ENCODE measurements at regions not wholly inside any gene's neighbourhood (a gene's known extent, or its start where the extent isn't known, plus 50 kb on each side); places are given as distances from the start of the nearest gene placed in this dataset.
A peak's percentile ranks its signal among the peaks of the same experiment; 100 is the strongest.

DNA sequence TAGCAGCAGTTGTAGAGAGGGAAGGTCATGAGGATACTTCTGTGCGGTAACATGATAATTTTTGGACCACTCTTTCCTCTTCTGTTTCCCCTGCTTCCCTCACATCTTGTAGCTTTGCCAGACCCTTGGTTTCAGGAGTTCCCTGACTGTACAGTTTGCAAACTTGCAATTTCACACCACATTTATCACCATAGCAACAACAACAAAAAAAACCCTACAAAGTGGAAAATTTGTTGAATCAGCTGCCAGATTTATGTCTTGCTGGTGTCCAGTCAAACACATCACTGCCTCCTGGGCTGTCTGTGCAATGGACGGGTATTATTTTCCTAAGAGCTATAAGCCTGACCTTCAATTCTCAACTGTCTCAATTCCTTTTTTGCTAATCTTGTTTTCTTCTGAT lies 751.6 kb downstream of the TLR4 start:
- peak in 1 of 4 donors; percentile 1 for DNase-seq (ENCODE audit: low read depth in 4 of 4, low spot score in 2 of 4)

- no peak for DNase-seq (ENCODE audit: low read depth in 4 of 4, low spot score in 2 of 4)
Measured at GRCh38 chr9:118457171-118458000, 753.2 kb downstream of the TLR4 start.

GRCh38 chr9:118459913-118460312 lies 755.7 kb downstream of the TLR4 start:
- DNase-seq (ENCODE audit: low read depth in 4 of 4, low spot score in 2 of 4) = no peak

GRCh38 chr9:118463419-118463818 lies 759.2 kb downstream of the TLR4 start:
- no peak for DNase-seq (ENCODE audit: low read depth in 4 of 4, low spot score in 2 of 4)

DNA sequence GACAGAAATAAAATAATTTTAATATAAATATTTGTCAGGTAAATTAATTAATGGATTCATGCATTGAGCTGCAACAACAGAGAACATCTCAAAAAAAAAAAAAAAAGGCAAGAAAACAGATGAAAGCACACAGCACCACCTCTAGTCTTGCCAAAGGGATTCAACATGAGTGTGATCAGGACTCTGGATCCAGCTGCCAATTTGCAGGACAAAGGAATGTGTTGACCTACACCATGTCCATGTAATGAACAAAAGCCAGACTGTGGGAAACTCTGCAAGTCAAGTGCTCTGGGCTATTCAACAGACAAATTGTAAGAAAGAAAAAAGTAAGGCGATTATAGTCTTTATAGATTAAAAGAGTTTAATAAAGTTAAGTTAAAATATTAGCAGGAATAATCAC lies 769.3 kb downstream of the TLR4 start:
- DNase-seq (ENCODE audit: low read depth in 4 of 4, low spot score in 2 of 4) = no peak

- no peak for DNase-seq (ENCODE audit: low read depth in 4 of 4, low spot score in 2 of 4)
Measured at GRCh38 chr9:118478752-118479151, 774.5 kb downstream of the TLR4 start.

GRCh38 chr9:118482306-118482705 lies 778.1 kb downstream of the TLR4 start:
- DNase-seq (ENCODE audit: low read depth in 4 of 4, low spot score in 2 of 4) = no peak

GRCh38 chr9:118483677-118484076 lies 779.5 kb downstream of the TLR4 start:
- DNase-seq (ENCODE audit: low read depth in 4 of 4, low spot score in 2 of 4) = no peak

DNA sequence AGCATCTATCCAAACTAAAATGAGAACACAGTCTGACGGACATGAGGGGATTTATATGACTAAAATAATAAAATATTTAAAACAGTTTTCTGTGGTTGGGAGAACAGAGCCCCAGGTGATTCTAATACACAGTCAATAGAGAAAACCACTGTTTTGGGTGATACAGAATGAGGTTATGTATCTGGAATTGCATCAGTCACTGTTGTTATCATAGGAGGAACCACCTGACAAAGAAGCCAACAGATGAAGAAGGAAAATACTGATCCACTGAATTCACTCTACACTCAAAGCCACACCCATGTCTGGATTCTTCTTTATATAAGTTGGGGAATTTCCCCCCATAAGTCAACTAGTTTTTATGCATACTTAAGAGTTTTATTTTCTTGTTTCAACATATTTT lies 799.0 kb downstream of the TLR4 start:
- DNase-seq (ENCODE audit: low read depth in 4 of 4, low spot score in 2 of 4) = no peak

GRCh38 chr9:118510711-118511110 lies 806.5 kb downstream of the TLR4 start:
- DNase-seq (ENCODE audit: low read depth in 4 of 4, low spot score in 2 of 4) = no peak

DNA sequence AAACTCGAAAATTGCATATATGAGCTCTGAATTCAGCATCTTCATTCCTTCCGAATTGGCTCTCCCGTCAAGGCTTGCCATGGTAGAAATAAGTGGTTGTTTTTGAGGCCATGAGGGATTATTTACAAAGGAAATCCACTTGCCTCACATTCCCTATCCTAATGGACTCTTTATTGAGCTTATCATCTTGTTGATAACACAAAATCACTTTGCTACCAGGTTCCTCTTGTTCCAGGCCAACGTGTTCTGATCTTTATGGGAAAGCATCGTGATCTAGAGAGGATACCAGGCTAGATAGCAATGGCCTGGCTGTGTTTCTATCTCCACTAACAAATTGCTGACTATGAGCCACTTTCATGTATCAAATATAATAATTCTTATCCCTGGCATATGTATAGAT lies 811.7 kb downstream of the TLR4 start:
- DNase-seq (ENCODE audit: low read depth in 4 of 4, low spot score in 2 of 4) = no peak

DNA sequence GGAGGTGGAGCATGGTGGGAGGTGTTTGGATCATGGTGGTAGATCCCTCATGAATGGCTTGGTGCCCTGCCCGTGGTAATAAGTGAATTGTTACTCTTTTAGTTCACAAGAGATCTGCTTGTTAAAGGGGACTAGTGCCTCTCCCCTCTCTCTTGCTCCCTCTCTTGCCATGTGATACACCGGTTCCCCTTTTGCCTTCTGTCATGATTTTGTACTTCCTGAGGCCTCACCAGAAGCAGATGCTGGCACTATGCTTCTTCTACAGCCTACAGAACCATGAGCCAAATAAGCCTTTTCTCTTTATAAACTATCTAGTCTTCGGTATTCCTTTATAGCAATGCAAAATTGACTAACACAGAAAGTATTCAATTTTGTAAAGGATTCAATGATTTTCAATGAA lies 817.1 kb downstream of the TLR4 start:
- DNase-seq (ENCODE audit: low read depth in 4 of 4, low spot score in 2 of 4) = no peak

DNA sequence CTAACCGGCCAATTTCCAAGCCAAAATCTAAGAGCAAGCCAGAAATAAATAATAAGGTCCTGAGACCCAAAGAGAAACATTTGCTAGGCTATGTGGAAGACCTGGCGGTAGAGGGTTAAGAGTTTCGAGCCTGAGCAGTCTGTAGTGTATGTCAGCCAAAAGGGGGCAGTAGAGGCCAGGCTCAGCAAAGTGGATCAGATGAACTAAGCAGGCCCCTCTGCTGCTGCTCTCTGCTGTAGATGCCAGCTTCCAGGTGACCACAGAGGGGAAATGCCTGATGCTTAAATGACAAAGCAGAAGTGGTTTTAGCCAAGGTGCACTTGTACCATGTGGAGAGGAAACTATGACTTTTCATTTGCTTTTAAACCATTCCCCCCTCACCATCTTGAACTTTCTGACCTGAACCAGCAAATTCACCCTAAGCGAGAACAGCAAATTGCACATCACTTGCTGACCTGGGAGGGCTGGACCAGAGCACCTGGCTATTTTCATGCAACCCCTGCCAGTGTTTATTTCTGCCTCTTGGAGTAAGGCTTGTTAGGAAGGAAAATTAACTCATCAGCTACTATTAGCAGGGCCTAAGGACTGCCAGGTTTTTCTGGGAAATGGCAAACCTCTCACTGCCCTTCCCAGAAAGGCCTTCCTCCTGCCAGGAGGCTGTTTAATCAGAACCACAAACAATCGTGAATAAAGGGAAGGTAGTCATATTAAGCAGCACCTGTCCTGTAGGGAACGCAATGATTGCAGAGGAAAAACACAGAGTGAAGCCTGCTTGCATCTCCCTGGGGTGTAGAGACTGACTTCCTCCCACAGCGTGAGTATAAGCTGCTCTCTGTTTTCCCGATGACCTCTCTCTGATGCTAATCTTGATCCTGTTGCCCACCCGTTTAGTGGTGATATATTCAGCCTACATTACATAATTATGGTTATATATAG lies 818.2 kb downstream of the TLR4 start:
- peak in 3 of 4 donors; percentile 5 to 38 (median 7) for DNase-seq (ENCODE audit: low read depth in 4 of 4, low spot score in 2 of 4)

DNA sequence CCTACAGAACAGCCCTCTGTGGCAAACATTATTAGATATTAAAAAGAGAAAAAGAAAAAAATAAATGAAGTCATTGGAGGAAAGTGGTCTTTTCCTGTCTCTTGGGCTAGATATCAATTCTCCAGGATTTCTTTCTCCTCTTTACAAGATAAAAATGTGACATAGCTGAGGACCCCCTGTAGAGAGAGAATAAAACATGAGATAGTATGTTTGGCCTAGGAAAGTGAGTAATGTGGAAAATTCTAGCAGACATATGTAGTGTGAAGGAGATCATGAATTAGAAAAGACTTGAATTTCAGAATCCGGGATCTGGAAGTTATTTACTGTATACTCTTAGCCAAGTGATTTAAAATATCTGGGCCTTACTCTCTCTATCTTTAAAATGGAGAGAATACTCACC lies 823.1 kb downstream of the TLR4 start:
- no peak for DNase-seq (ENCODE audit: low read depth in 4 of 4, low spot score in 2 of 4)

DNA sequence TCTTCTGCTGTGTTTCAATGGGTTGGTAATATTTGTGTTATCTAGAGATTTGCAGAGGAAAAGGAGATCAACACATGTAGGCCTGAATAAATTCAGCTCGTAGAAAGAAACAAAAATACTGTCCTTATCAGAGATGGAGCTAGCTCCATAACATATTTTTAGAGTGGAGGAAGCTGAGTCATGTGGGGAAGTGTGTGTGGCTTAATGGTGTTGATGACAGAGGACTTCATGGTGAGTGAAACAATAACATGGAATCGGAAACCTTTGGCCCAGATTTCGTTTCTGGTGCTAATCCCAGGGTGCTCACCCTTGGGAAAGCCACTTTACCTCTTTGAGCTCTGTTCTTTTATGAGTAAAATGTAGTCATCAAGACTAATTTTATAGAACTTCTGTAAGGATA lies 825.0 kb downstream of the TLR4 start:
- DNase-seq (ENCODE audit: low read depth in 4 of 4, low spot score in 2 of 4) = no peak

DNA sequence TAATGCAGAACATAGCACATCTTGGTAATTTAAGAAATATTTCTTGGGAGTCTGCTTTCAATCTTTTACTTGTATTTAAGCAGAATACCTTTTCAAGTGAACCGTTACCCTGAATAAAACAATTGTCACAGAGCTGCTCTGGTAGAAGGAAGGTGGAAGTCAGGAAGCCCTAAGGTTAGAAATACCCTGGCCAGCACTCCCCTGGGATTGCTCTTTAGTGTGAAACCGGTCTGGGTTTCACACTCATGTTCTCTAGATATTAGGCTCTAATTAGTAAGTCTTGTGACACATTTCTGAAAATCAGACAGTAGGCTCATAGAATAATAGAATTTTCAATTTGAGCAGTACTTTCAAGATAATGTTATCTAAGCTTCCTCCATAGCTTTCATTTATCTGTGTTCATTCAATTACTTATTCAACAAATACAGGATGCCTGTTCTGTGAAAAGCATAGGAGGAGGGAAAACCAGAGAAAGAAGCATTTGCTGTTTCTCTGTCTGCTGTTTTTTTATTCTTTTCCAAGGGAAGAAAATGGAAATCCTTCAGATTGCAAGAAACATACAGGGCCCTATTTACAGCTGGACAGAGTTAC lies 825.5 kb downstream of the TLR4 start:
- DNase-seq (ENCODE audit: low read depth in 4 of 4, low spot score in 2 of 4) = no peak

DNA sequence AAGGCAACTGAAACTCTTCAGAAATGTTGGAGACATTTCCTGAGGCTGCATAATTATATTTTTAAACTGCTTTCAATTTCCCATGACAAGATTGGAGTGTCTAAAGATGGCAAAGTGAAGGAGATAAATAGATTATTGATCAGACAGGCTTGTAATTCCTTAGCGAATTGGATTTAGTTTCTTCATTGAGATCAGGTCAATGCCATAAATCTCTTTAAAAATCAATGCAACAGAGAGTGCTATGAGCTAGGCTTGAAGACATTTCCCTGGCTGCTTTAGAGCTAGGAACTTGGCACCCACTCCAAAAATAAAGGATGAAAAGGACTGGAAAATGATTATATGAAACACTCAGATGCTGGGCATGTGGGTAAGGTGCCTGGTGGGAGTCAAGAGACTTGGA lies 828.4 kb downstream of the TLR4 start:
- no peak for DNase-seq (ENCODE audit: low read depth in 4 of 4, low spot score in 2 of 4)

- no peak for DNase-seq (ENCODE audit: low read depth in 4 of 4, low spot score in 2 of 4)
Measured at GRCh38 chr9:118533101-118533500, 828.9 kb downstream of the TLR4 start.

- DNase-seq (ENCODE audit: low read depth in 4 of 4, low spot score in 2 of 4) = no peak
Measured at GRCh38 chr9:118533850-118534249, 829.6 kb downstream of the TLR4 start.

DNA sequence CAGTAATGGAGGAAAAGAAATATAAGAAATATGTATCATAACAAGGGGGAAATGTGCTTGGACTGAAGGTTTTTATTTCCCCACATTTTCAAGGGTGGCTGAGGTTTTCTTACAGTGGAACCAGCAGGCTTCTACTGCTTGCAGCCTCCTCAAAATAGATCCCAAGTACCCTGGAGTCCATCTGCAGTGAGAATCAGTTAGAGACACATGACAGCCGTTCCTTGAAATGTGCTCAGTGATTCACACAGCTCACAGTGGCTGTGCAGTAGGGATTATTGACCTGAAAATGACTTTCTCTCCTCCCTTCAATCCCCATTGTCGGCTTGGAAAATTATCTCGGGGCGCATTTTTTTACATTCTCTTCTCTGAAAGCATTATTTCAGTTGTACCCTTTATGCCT lies 832.0 kb downstream of the TLR4 start:
- DNase-seq (ENCODE audit: low read depth in 4 of 4, low spot score in 2 of 4) = no peak

- DNase-seq (ENCODE audit: low read depth in 4 of 4, low spot score in 2 of 4) = no peak
Measured at GRCh38 chr9:118538959-118539358, 830.3 kb downstream of the BRINP1 start.
